HEK293T (cell line): ENCODE measurements at regions not wholly inside any gene's neighbourhood (a gene's known extent, or its start where the extent isn't known, plus 50 kb on each side); places are given as distances from the start of the nearest gene placed in this dataset.

ENCODE experiments used
- CTCF ChIA-PET: fragments of 350-600 bp; formaldehyde crosslinking; extraction: SDS; loops from one replicate; lab custom pipeline; 2021; ENCODE audit warnings: antibody characterized with exemption, inconsistent platforms; lab: Yijun Ruan, JAX
- POLR2A ChIA-PET: fragments of 350-600 bp; formaldehyde crosslinking; extraction: SDS; loops from one replicate; lab custom pipeline; 2020; ENCODE audit warnings: antibody characterized with exemption, inconsistent platforms; lab: Yijun Ruan, JAX
- DNase-seq: peaks from one replicate; pipeline ENCODE4 v3.0.0; 2012; ENCODE audit warnings: mixed read lengths; ENCODE audit errors: extremely low spot score
- ARNT ChIP-seq: fragments of 450-650 bp; IDR thresholded peaks from 2 replicates; pipeline ENCODE4 v1.6.1; 2017; ENCODE audit warnings: mild to moderate bottlenecking
- BHLHE40 ChIP-seq: fragments of 450-650 bp; IDR thresholded peaks from 2 replicates; pipeline ENCODE4 v1.6.1; 2016; ENCODE audit warnings: mild to moderate bottlenecking, moderate library complexity, borderline replicate concordance
- CTBP1 ChIP-seq: fragments of 450-650 bp; IDR thresholded peaks from 2 replicates; pipeline ENCODE4 v1.6.1; 2016; ENCODE audit warnings: borderline replicate concordance
- ELF4 ChIP-seq: fragments of 450-650 bp; IDR thresholded peaks from 2 replicates; pipeline ENCODE4 v1.6.1; 2017; ENCODE audit warnings: antibody characterized with exemption
- FOXA1 ChIP-seq: fragments of 450-650 bp; IDR thresholded peaks from 2 replicates; pipeline ENCODE4 v1.6.1; 2016; ENCODE audit warnings: mild to moderate bottlenecking
- FOXK2 ChIP-seq: fragments of 450-650 bp; IDR thresholded peaks from 2 replicates; pipeline ENCODE4 v1.6.1; 2016; ENCODE audit warnings: mild to moderate bottlenecking
- FOXM1 ChIP-seq: fragments of 450-650 bp; IDR thresholded peaks from 2 replicates; pipeline ENCODE4 v1.6.1; 2017; ENCODE audit warnings: mild to moderate bottlenecking, borderline replicate concordance
- HDGF ChIP-seq: fragments of 450-650 bp; IDR thresholded peaks from 2 replicates; pipeline ENCODE4 v1.6.1; 2017; ENCODE audit warnings: antibody characterized with exemption, borderline replicate concordance
- L3MBTL2 ChIP-seq: fragments of 450-650 bp; conservative IDR thresholded peaks from 2 replicates; pipeline ENCODE4 v1.6.1; 2016; ENCODE audit warnings: mild to moderate bottlenecking
- LEF1 ChIP-seq: fragments of 450-650 bp; IDR thresholded peaks from 2 replicates; pipeline ENCODE4 v1.6.1; 2017; ENCODE audit warnings: mild to moderate bottlenecking, borderline replicate concordance
- NFRKB ChIP-seq: fragments of 450-650 bp; IDR thresholded peaks from 2 replicates; pipeline ENCODE4 v1.6.1; 2016; ENCODE audit warnings: mild to moderate bottlenecking, moderate library complexity
- PKNOX1 ChIP-seq: fragments of 450-650 bp; IDR thresholded peaks from 2 replicates; pipeline ENCODE4 v1.6.1; 2016
- SP1 ChIP-seq: fragments of 450-650 bp; IDR thresholded peaks from 2 replicates; pipeline ENCODE4 v1.6.1; 2017
- SUZ12 ChIP-seq: fragments of 450-650 bp; IDR thresholded peaks from 2 replicates; pipeline ENCODE4 v1.6.1; 2016; ENCODE audit warnings: mild to moderate bottlenecking
- TARDBP ChIP-seq: fragments of 450-650 bp; IDR thresholded peaks from 2 replicates; pipeline ENCODE4 v1.6.1; 2016
- ZNF384 ChIP-seq: fragments of 450-650 bp; IDR thresholded peaks from 2 replicates; pipeline ENCODE4 v1.6.1; 2016

- DNase-seq, result no peak
- ChIA-PET POLR2A (no interaction called here), CTCF (no interaction called here)
- TF ChIP-seq NFRKB (no peak), TARDBP (no peak), SUZ12 (no peak), CTBP1 (no peak), FOXM1 (no peak), L3MBTL2 (no peak)
Measured at GRCh38 chr3:5480190-5480589, 292.7 kb downstream of the EDEM1 start.

GRCh38 chr3:5485427-5485826, 297.9 kb downstream of the EDEM1 start:
- no peak for TF ChIP-seq ZNF384
- no peak for TF ChIP-seq TARDBP
- TF ChIP-seq BHLHE40, result no peak
- TF ChIP-seq FOXK2, result no peak
- no peak for TF ChIP-seq CTBP1
- TF ChIP-seq LEF1, result no peak
- TF ChIP-seq SUZ12, result no peak
- TF ChIP-seq ELF4, result no peak
- DNase-seq, result no peak
- POLR2A ChIA-PET, result no interaction called here
- CTCF ChIA-PET, result no interaction called here

- CTCF ChIA-PET, result no interaction called here
Measured at GRCh38 chr3:5488771-5489170, 301.3 kb downstream of the EDEM1 start.

GRCh38 chr3:5489536-5489935, 302.0 kb downstream of the EDEM1 start:
- no peak for TF ChIP-seq LEF1
- no peak for TF ChIP-seq L3MBTL2
- TF ChIP-seq TARDBP, result no peak
- no peak for TF ChIP-seq FOXK2
- no peak for TF ChIP-seq PKNOX1
- no peak for TF ChIP-seq ZNF384
- no peak for TF ChIP-seq FOXM1
- no peak for TF ChIP-seq BHLHE40
- TF ChIP-seq ELF4, result no peak
- TF ChIP-seq CTBP1, result no peak
- no peak for TF ChIP-seq FOXA1
- TF ChIP-seq SUZ12, result no peak
- TF ChIP-seq ARNT, result no peak
- POLR2A ChIA-PET, result no interaction called here
- CTCF ChIA-PET, result no interaction called here
- no peak for DNase-seq

More at GRCh38 chr3:5488771-5489170, 301.3 kb downstream of the EDEM1 start:
- DNase-seq, result no peak
- TF ChIP-seq CTBP1 (no peak), NFRKB (no peak), FOXK2 (no peak), PKNOX1 (no peak), ZNF384 (no peak), SUZ12 (no peak), ARNT (no peak), SP1 (no peak), FOXA1 (no peak), ELF4 (no peak), L3MBTL2 (no peak), BHLHE40 (no peak), LEF1 (no peak), TARDBP (no peak), FOXM1 (no peak), HDGF (no peak)
- POLR2A ChIA-PET, result no interaction called here

- POLR2A ChIA-PET, result no interaction called here
- CTCF ChIA-PET, result no interaction called here
- no peak for DNase-seq
- no peak for TF ChIP-seq BHLHE40
- TF ChIP-seq L3MBTL2, result no peak
- TF ChIP-seq SP1, result no peak
- TF ChIP-seq TARDBP, result no peak
- TF ChIP-seq PKNOX1, result no peak
- TF ChIP-seq ARNT, result no peak
- TF ChIP-seq LEF1, result no peak
- TF ChIP-seq SUZ12, result no peak
- no peak for TF ChIP-seq FOXM1
- TF ChIP-seq NFRKB, result no peak
- TF ChIP-seq ELF4, result no peak
- no peak for TF ChIP-seq CTBP1
- TF ChIP-seq FOXA1, result no peak
- no peak for TF ChIP-seq FOXK2
- no peak for TF ChIP-seq ZNF384
- no peak for TF ChIP-seq HDGF
Measured at GRCh38 chr3:5494905-5495519, 307.5 kb downstream of the EDEM1 start.

- DNase-seq, result no peak
- ChIA-PET POLR2A (no interaction called here), CTCF (no interaction called here)
- TF ChIP-seq NFRKB, result no peak
- no peak for TF ChIP-seq SUZ12
- no peak for TF ChIP-seq HDGF
- TF ChIP-seq FOXA1, result no peak
- TF ChIP-seq TARDBP, result no peak
- TF ChIP-seq BHLHE40, result no peak
- no peak for TF ChIP-seq ZNF384
- no peak for TF ChIP-seq ARNT
- no peak for TF ChIP-seq ELF4
- TF ChIP-seq CTBP1, result no peak
- TF ChIP-seq PKNOX1, result no peak
- no peak for TF ChIP-seq SP1
- no peak for TF ChIP-seq L3MBTL2
- no peak for TF ChIP-seq LEF1
- no peak for TF ChIP-seq FOXM1
- no peak for TF ChIP-seq FOXK2
Measured at GRCh38 chr3:5497497-5497896, 310.0 kb downstream of the EDEM1 start.
